ENCODE measurements at regions not wholly inside any gene's neighbourhood (a gene's known extent, or its start where the extent isn't known, plus 50 kb on each side); places are given as distances from the start of the nearest gene placed in this dataset.

- H3K4me3 ChIP-seq (ENCODE audit: low read length): no peak overlapping the region
- no peaks in the 10 kb centered on the region for H3K4me1 ChIP-seq (ENCODE audit: control insufficient read depth, insufficient read depth, low read length)
- no peaks in the 10 kb centered on the region for H3K9me3 ChIP-seq (ENCODE audit: control insufficient read depth, low read length)
- H3K9ac ChIP-seq (ENCODE audit: low read length): no peak overlapping the region
- DNase-seq (ENCODE audit: low read depth): no peak
- no peaks in the 10 kb centered on the region for H3K36me3 ChIP-seq (ENCODE audit: control insufficient read depth, insufficient read depth, low read length, severe bottlenecking)
- no peaks in the 10 kb centered on the region for H3K27me3 ChIP-seq (replicated peaks; ENCODE audit: control insufficient read depth, insufficient read depth, low read length)
Measured at GRCh38 chr7:156080596-156080995, 268.3 kb upstream of the SHH start.

GRCh38 chr7:156080046-156080445, 267.8 kb upstream of the SHH start:
- Histone ChIP-seq H3K9me3 (ENCODE audit: control insufficient read depth, low read length) (no peaks in the 10 kb centered on the region), H3K4me3 (ENCODE audit: low read length) (no peak overlapping the region), H3K36me3 (ENCODE audit: control insufficient read depth, insufficient read depth, low read length, severe bottlenecking) (no peaks in the 10 kb centered on the region), H3K4me1 (ENCODE audit: control insufficient read depth, insufficient read depth, low read length) (no peaks in the 10 kb centered on the region), H3K9ac (ENCODE audit: low read length) (no peak overlapping the region), H3K27me3 (replicated peaks; ENCODE audit: control insufficient read depth, insufficient read depth, low read length) (no peaks in the 10 kb centered on the region)
- DNase-seq (ENCODE audit: low read depth): no peak

GRCh38 chr7:156079156-156079555, 266.9 kb upstream of the SHH start:
- Histone ChIP-seq H3K27me3 (replicated peaks; ENCODE audit: control insufficient read depth, insufficient read depth, low read length) (no peaks in the 10 kb centered on the region), H3K9me3 (ENCODE audit: control insufficient read depth, low read length) (no peaks in the 10 kb centered on the region), H3K36me3 (ENCODE audit: control insufficient read depth, insufficient read depth, low read length, severe bottlenecking) (no peaks in the 10 kb centered on the region), H3K4me1 (ENCODE audit: control insufficient read depth, insufficient read depth, low read length) (no peaks in the 10 kb centered on the region), H3K4me3 (ENCODE audit: low read length) (no peak overlapping the region), H3K9ac (ENCODE audit: low read length) (no peak overlapping the region)
- no peak for DNase-seq (ENCODE audit: low read depth)

- Histone ChIP-seq H3K9me3 (ENCODE audit: control insufficient read depth, low read length) (no peaks in the 10 kb centered on the region), H3K9ac (ENCODE audit: low read length) (no peak overlapping the region), H3K36me3 (ENCODE audit: control insufficient read depth, insufficient read depth, low read length, severe bottlenecking) (no peaks in the 10 kb centered on the region), H3K27me3 (replicated peaks; ENCODE audit: control insufficient read depth, insufficient read depth, low read length) (no peaks in the 10 kb centered on the region), H3K4me1 (ENCODE audit: control insufficient read depth, insufficient read depth, low read length) (no peaks in the 10 kb centered on the region), H3K4me3 (ENCODE audit: low read length) (no peak overlapping the region)
- DNase-seq (ENCODE audit: low read depth): no peak
Measured at GRCh38 chr7:156074982-156075615, 262.8 kb upstream of the SHH start.

GRCh38 chr7:156074084-156074483, 261.8 kb upstream of the SHH start:
- DNase-seq (ENCODE audit: low read depth): no peak

GRCh38 chr7:156073366-156074052, 261.2 kb upstream of the SHH start:
- H3K9ac ChIP-seq (ENCODE audit: low read length): no peak overlapping the region
- no peaks in the 10 kb centered on the region for H3K9me3 ChIP-seq (ENCODE audit: control insufficient read depth, low read length)
- H3K4me1 ChIP-seq (ENCODE audit: control insufficient read depth, insufficient read depth, low read length): no peaks in the 10 kb centered on the region
- no peaks in the 10 kb centered on the region for H3K27me3 ChIP-seq (replicated peaks; ENCODE audit: control insufficient read depth, insufficient read depth, low read length)
- H3K4me3 ChIP-seq (ENCODE audit: low read length): no peak overlapping the region
- DNase-seq (ENCODE audit: low read depth): no peak
- no peaks in the 10 kb centered on the region for H3K36me3 ChIP-seq (ENCODE audit: control insufficient read depth, insufficient read depth, low read length, severe bottlenecking)

More at GRCh38 chr7:156074084-156074483, 261.8 kb upstream of the SHH start:
- Histone ChIP-seq H3K36me3 (ENCODE audit: control insufficient read depth, insufficient read depth, low read length, severe bottlenecking) (no peaks in the 10 kb centered on the region), H3K27me3 (replicated peaks; ENCODE audit: control insufficient read depth, insufficient read depth, low read length) (no peaks in the 10 kb centered on the region), H3K4me1 (ENCODE audit: control insufficient read depth, insufficient read depth, low read length) (no peaks in the 10 kb centered on the region), H3K9ac (ENCODE audit: low read length) (no peak overlapping the region), H3K4me3 (ENCODE audit: low read length) (no peak overlapping the region), H3K9me3 (ENCODE audit: control insufficient read depth, low read length) (no peaks in the 10 kb centered on the region)

GRCh38 chr7:156071612-156072011, 259.3 kb upstream of the SHH start:
- H3K27me3 ChIP-seq (replicated peaks; ENCODE audit: control insufficient read depth, insufficient read depth, low read length): no peaks in the 10 kb centered on the region
- no peak overlapping the region for H3K4me3 ChIP-seq (ENCODE audit: low read length)
- DNase-seq (ENCODE audit: low read depth): no peak
- no peaks in the 10 kb centered on the region for H3K36me3 ChIP-seq (ENCODE audit: control insufficient read depth, insufficient read depth, low read length, severe bottlenecking)
- H3K9ac ChIP-seq (ENCODE audit: low read length): no peak overlapping the region
- no peaks in the 10 kb centered on the region for H3K9me3 ChIP-seq (ENCODE audit: control insufficient read depth, low read length)
- H3K4me1 ChIP-seq (ENCODE audit: control insufficient read depth, insufficient read depth, low read length): no peaks in the 10 kb centered on the region

GRCh38 chr7:156069891-156070290, 257.6 kb upstream of the SHH start:
- Histone ChIP-seq H3K27me3 (replicated peaks; ENCODE audit: control insufficient read depth, insufficient read depth, low read length) (no peaks in the 10 kb centered on the region), H3K9me3 (ENCODE audit: control insufficient read depth, low read length) (no peaks in the 10 kb centered on the region), H3K36me3 (ENCODE audit: control insufficient read depth, insufficient read depth, low read length, severe bottlenecking) (no peaks in the 10 kb centered on the region), H3K9ac (ENCODE audit: low read length) (no peak overlapping the region), H3K4me1 (ENCODE audit: control insufficient read depth, insufficient read depth, low read length) (no peaks in the 10 kb centered on the region), H3K4me3 (ENCODE audit: low read length) (no peak overlapping the region)
- DNase-seq (ENCODE audit: low read depth): no peak

GRCh38 chr7:156067156-156067555, 254.9 kb upstream of the SHH start:
- DNase-seq (ENCODE audit: low read depth): no peak
- H3K4me1 ChIP-seq (ENCODE audit: control insufficient read depth, insufficient read depth, low read length): no peaks in the 10 kb centered on the region
- H3K27me3 ChIP-seq (replicated peaks; ENCODE audit: control insufficient read depth, insufficient read depth, low read length): no peaks in the 10 kb centered on the region
- H3K36me3 ChIP-seq (ENCODE audit: control insufficient read depth, insufficient read depth, low read length, severe bottlenecking): no peaks in the 10 kb centered on the region
- no peak overlapping the region for H3K9ac ChIP-seq (ENCODE audit: low read length)
- H3K4me3 ChIP-seq (ENCODE audit: low read length): no peak overlapping the region
- H3K9me3 ChIP-seq (ENCODE audit: control insufficient read depth, low read length): no peaks in the 10 kb centered on the region

- H3K4me1 ChIP-seq (ENCODE audit: control insufficient read depth, insufficient read depth, low read length): no peaks in the 10 kb centered on the region
- no peak overlapping the region for H3K9ac ChIP-seq (ENCODE audit: low read length)
- H3K9me3 ChIP-seq (ENCODE audit: control insufficient read depth, low read length): no peaks in the 10 kb centered on the region
- H3K36me3 ChIP-seq (ENCODE audit: control insufficient read depth, insufficient read depth, low read length, severe bottlenecking): no peaks in the 10 kb centered on the region
- no peak for DNase-seq (ENCODE audit: low read depth)
- no peaks in the 10 kb centered on the region for H3K27me3 ChIP-seq (replicated peaks; ENCODE audit: control insufficient read depth, insufficient read depth, low read length)
- H3K4me3 ChIP-seq (ENCODE audit: low read length): no peak overlapping the region
Measured at GRCh38 chr7:156065400-156065799, 253.1 kb upstream of the SHH start.

GRCh38 chr7:156064971-156065386, 252.7 kb upstream of the SHH start:
- Histone ChIP-seq H3K4me1 (ENCODE audit: control insufficient read depth, insufficient read depth, low read length) (no peaks in the 10 kb centered on the region), H3K9ac (ENCODE audit: low read length) (no peak overlapping the region), H3K36me3 (ENCODE audit: control insufficient read depth, insufficient read depth, low read length, severe bottlenecking) (no peaks in the 10 kb centered on the region), H3K27me3 (replicated peaks; ENCODE audit: control insufficient read depth, insufficient read depth, low read length) (no peaks in the 10 kb centered on the region), H3K4me3 (ENCODE audit: low read length) (no peak overlapping the region), H3K9me3 (ENCODE audit: control insufficient read depth, low read length) (no peaks in the 10 kb centered on the region)
- DNase-seq (ENCODE audit: low read depth): no peak

Measured in adipocyte (in vitro differentiated cells).